MM.1S (cell line): ENCODE measurements at regions not wholly inside any gene's neighbourhood (a gene's known extent, or its start where the extent isn't known, plus 50 kb on each side); places are given as distances from the start of the nearest gene placed in this dataset.

Experiments
- DNase-seq: peaks from one replicate; pipeline ENCODE4 v3.0.0-alpha.2; 2015
- H2AFZ ChIP-seq: fragments of 300-600 bp; sonication (generic); 2 replicates; pipeline ENCODE4 v1.6.0; 2016; ENCODE audit warnings: antibody characterized with exemption, low read length
- H3F3A ChIP-seq: fragments of 300-600 bp; sonication (generic); 2 replicates; pipeline ENCODE4 v1.6.1; 2016; ENCODE audit warnings: mild to moderate bottlenecking, antibody characterized with exemption, low read length, moderate library complexity, mixed read lengths; ENCODE audit not compliant: insufficient read depth
- H3K27ac ChIP-seq: fragments of 300-600 bp; sonication (generic); 2 replicates; pipeline ENCODE4 v1.5.1; 2016; ENCODE audit warnings: mild to moderate bottlenecking, low read length
- H3K27me3 ChIP-seq: fragments of 300-600 bp; sonication (generic); replicated peaks from 2 replicates; pipeline ENCODE4 v1.6.0; 2016; ENCODE audit warnings: low read length; ENCODE audit not compliant: insufficient read depth
- H3K36me3 ChIP-seq: fragments of 300-600 bp; sonication (generic); replicated peaks from 2 replicates; pipeline ENCODE4 v1.6.1; 2016; ENCODE audit warnings: mild to moderate bottlenecking, low read length, mixed read lengths; ENCODE audit not compliant: insufficient read depth
- H3K4me1 ChIP-seq: fragments of 300-600 bp; sonication (generic); 2 replicates; pipeline ENCODE4 v1.6.1; 2016; ENCODE audit warnings: low read length, mixed read lengths
- H3K4me2 ChIP-seq: fragments of 300-600 bp; sonication (generic); 2 replicates; pipeline ENCODE4 v1.6.0; 2016; ENCODE audit warnings: low read depth, low read length
- H3K4me3 ChIP-seq: fragments of 300-600 bp; sonication (generic); 2 replicates; pipeline ENCODE4 v1.5.1; 2016; ENCODE audit warnings: low read length, mixed read lengths
- H3K79me2 ChIP-seq: fragments of 300-600 bp; sonication (generic); 2 replicates; pipeline ENCODE4 v1.6.1; 2016; ENCODE audit warnings: mixed run types, low read length, mixed read lengths
- H3K9ac ChIP-seq: fragments of 300-600 bp; sonication (generic); 2 replicates; pipeline ENCODE4 v1.6.1; 2016; ENCODE audit warnings: low read length, mixed read lengths
- H3K9me2 ChIP-seq: fragments of 300-600 bp; sonication (generic); replicated peaks from 2 replicates; pipeline ENCODE4 v1.6.1; 2016; ENCODE audit warnings: mild to moderate bottlenecking, low read length, mixed read lengths; ENCODE audit not compliant: insufficient read depth
- H3K9me3 ChIP-seq: fragments of 300-600 bp; sonication (generic); replicated peaks from 2 replicates; pipeline ENCODE4 v1.6.1; 2016; ENCODE audit warnings: mild to moderate bottlenecking, low read length, mixed read lengths; ENCODE audit not compliant: insufficient read depth
- H4K20me1 ChIP-seq: fragments of 300-600 bp; sonication (generic); 2 replicates; pipeline ENCODE4 v1.6.1; 2016; ENCODE audit warnings: mild to moderate bottlenecking, low read length, moderate library complexity, mixed read lengths; ENCODE audit not compliant: insufficient read depth
- EZH2 ChIP-seq: fragments of 300-600 bp; sonication (generic); optimal IDR thresholded peaks from 2 replicates; pipeline ENCODE3; 2017; ENCODE audit warnings: low read depth, mild to moderate bottlenecking, antibody characterized with exemption, low read length, mixed read lengths
- EZH2phosphoT487 ChIP-seq: fragments of 300-600 bp; sonication (generic); IDR thresholded peaks from 2 replicates; pipeline ENCODE4 v1.6.1; 2018; ENCODE audit warnings: antibody characterized with exemption, low read length
- TF ChIP-seq, protein P1 (sequence below): fragments of 300-600 bp; sonication (generic); IDR thresholded peaks from 2 replicates; pipeline ENCODE4 v1.5.1; 2016; ENCODE audit warnings: antibody characterized with exemption, low read length, mixed read lengths

DNA sequence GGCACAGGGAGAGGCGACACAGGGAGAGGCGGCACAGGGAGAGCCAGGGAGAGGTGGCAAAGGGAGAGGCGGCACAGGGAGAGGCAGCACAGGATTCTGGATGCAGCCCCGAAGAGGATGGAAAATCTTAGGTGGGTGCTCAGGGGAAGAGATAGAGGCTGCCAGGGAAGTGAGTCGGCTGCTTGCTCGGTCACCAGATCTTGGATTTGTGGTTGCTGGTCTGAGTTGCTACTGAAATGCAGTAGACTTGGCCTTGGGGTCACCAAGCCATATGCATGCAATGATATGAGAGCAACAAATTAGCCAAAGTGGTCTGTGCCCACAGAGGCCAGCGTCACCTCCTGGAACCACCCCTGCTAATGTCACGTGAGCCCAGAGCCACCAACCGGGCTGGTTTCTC lies 117.2 kb upstream of the SALL3 start:
- TF ChIP-seq, protein P1, sequence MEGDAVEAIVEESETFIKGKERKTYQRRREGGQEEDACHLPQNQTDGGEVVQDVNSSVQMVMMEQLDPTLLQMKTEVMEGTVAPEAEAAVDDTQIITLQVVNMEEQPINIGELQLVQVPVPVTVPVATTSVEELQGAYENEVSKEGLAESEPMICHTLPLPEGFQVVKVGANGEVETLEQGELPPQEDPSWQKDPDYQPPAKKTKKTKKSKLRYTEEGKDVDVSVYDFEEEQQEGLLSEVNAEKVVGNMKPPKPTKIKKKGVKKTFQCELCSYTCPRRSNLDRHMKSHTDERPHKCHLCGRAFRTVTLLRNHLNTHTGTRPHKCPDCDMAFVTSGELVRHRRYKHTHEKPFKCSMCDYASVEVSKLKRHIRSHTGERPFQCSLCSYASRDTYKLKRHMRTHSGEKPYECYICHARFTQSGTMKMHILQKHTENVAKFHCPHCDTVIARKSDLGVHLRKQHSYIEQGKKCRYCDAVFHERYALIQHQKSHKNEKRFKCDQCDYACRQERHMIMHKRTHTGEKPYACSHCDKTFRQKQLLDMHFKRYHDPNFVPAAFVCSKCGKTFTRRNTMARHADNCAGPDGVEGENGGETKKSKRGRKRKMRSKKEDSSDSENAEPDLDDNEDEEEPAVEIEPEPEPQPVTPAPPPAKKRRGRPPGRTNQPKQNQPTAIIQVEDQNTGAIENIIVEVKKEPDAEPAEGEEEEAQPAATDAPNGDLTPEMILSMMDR: no peak
- TF ChIP-seq EZH2phosphoT487 (no peak), EZH2 (no peak)
- Histone ChIP-seq H3K79me2 (no peaks in the 10 kb centered on the region), H3K4me1 (no peaks in the 10 kb centered on the region), H3K9ac (no peak overlapping the region), H3K27me3 (no peaks in the 10 kb centered on the region), H2AFZ (no peak overlapping the region), H3K36me3 (no peaks in the 10 kb centered on the region), H3K9me3 (no peaks in the 10 kb centered on the region), H3K4me3 (no peak overlapping the region), H3K9me2 (no peaks in the 10 kb centered on the region), H4K20me1 (no peaks in the 10 kb centered on the region), H3K4me2 (no peak overlapping the region), H3F3A (no peaks in the 10 kb centered on the region), H3K27ac (no peak overlapping the region)
- no peak for DNase-seq

DNA sequence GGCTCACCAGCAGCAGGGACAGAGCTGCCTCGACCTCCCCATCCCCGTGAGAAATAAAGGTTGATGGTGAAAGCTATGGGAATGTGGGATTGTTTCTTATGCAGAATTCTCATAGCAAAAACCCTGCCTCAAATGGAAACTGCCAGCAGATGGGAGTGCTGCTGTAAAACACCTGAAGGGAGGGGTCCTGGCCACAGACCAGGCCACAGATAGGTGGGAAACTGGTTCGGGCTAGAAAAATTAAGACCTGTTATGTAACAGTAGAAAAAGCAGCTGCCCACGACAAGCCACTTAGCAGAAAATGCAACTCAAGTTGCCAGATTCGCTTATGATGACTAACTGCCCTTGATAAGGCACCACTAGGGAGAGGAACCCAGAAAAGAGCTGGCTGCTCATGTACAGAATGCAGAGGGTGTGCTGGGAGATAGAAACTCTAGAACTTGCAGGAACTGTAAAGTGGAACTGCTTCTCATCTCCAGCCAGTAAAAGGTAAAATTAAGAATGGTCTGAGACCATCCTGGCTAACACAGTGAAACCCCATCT lies 114.5 kb upstream of the SALL3 start:
- no peak overlapping the region for H3K9ac ChIP-seq
- H3K27me3 ChIP-seq: no peaks in the 10 kb centered on the region
- H3F3A ChIP-seq: no peaks in the 10 kb centered on the region
- H4K20me1 ChIP-seq: no peaks in the 10 kb centered on the region
- no peaks in the 10 kb centered on the region for H3K4me1 ChIP-seq
- H3K79me2 ChIP-seq: no peaks in the 10 kb centered on the region
- no peak for DNase-seq
- H3K4me2 ChIP-seq: no peak overlapping the region
- no peaks in the 10 kb centered on the region for H3K36me3 ChIP-seq
- no peak overlapping the region for H3K27ac ChIP-seq
- no peak overlapping the region for H3K4me3 ChIP-seq
- TF ChIP-seq EZH2 (no peak), EZH2phosphoT487 (no peak)
- TF ChIP-seq, protein P1: no peak
- no peaks in the 10 kb centered on the region for H3K9me2 ChIP-seq
- H2AFZ ChIP-seq: no peak overlapping the region
- H3K9me3 ChIP-seq: no peaks in the 10 kb centered on the region

DNA sequence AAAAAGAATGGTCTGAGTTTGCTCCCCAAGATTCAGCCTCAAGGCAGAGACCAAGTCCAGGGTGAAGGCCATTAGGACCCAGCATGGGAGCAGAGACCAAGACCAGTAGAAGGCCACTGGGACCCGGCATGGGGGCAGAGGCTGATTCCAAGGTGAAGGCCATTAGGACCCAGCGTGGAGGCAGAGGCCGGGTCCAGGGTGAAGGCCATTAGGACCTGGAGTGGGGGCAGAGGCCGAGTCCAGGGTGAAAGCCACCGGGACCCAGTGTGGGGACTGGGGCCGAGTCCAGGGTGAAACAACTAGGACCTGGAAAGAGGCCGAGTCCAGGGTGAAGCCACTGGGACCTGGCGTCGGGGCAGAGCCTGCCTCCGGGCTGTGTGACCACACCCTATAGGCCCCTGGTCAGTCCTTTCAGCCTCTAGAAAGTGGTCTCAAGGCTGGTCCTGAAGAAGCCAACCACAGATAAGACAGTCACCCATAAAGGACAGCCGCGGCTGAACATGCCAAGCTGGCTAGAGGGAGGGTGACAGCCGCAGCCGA lies 113.8 kb upstream of the SALL3 start:
- Histone ChIP-seq H3K4me1 (no peaks in the 10 kb centered on the region), H3K4me3 (no peak overlapping the region), H3K9me2 (no peaks in the 10 kb centered on the region), H3F3A (no peaks in the 10 kb centered on the region), H3K27ac (no peak overlapping the region), H3K36me3 (no peaks in the 10 kb centered on the region), H3K4me2 (no peak overlapping the region), H3K9ac (no peak overlapping the region), H3K79me2 (no peaks in the 10 kb centered on the region), H4K20me1 (no peaks in the 10 kb centered on the region), H3K9me3 (no peaks in the 10 kb centered on the region), H2AFZ (no peak overlapping the region), H3K27me3 (no peaks in the 10 kb centered on the region)
- DNase-seq: no peak
- no peak for TF ChIP-seq EZH2
- no peak for TF ChIP-seq EZH2phosphoT487
- TF ChIP-seq, protein P1: no peak
